ENCODE measurements at regions not wholly inside any gene's neighbourhood (a gene's known extent, or its start where the extent isn't known, plus 50 kb on each side); places are given as distances from the start of the nearest gene placed in this dataset.

DNA sequence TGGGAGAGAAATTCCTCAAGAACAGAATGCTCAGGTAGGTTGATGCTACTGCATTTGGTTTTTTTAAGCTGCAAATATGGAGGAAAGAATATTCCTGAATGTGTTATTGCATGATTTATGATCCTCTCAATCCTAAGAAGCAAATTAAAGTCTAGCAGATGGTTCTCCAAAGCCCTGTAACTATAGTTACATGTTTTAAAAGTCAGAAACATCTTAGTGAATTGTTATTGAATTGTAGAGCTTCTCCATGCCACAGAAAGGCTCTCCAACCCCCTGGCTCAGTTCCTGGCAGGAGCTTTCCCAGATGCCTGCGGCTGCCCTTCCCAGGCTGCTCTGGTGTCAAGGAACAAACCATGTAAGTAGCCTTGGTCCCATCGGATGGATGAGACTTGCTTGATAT is 227.8 kb upstream of the GATB start:
- DNase-seq (ENCODE audit: low spot score), result no peak

- DNase-seq (ENCODE audit: low spot score), result no peak
These were observed 226.8 kb upstream of the GATB start for GRCh38 chr4:151987606-151988005.

DNA sequence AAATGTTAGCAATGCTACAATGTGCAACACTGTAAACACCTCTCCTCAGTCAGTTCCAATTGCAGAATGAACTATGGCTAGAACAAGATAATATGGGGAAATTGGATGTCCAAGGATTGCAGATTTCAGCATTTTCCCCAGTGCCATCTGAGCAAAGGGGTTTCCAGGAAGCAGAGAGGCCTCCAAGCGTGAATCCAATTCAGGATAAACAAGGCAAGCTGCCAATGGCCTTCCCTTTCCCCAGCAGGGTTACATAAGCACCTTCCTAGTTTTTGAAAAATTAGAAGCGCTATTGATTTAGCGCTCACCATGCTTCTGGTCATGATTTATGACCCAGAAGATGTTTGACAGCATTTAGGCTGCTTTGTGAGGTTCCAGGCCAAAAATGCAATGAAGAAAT is 223.0 kb upstream of the GATB start:
- no peak for DNase-seq (ENCODE audit: low spot score)

DNA sequence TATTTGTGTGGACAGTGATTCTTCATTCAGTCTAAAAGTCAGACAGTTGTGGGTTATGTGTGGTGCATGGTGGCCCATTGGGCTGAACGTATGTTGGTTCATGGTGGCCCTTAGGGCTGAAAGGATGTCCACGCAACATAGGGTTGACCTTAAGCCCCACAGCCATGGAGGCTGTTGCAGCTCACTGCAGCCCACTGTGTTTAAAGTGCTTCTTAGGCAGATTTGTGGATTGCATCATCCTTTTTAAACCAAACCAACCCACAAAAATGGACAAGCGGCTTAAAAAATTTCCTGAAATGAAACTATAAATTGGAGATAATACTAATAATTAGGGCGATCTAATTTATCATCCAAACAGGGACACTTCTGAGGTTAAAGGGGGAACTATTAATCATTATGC is 219.0 kb upstream of the GATB start:
- DNase-seq (ENCODE audit: low spot score), result no peak

DNA sequence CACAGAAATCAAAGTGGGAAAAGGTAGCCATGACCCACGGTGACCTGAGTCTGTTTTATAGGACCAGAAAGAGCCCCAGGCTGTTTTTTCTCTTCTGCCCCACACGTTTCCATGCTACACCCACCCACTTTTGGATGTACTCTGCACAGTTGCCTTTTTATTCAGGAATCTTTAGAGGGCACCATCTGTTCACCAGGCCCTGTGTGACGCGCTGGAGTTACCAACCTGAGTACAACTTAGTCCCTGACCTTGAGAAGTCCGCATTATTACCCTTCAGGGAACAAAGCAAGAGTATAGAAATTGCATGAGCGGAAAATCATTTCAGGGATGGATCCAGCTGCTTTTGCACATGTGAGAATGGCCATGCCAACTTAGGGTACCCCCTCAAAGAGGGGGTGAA is 207.8 kb upstream of the GATB start:
- DNase-seq (ENCODE audit: low spot score), result no peak

GRCh38 chr4:151967074-151967473 is 206.3 kb upstream of the GATB start:
- no peak for DNase-seq (ENCODE audit: low spot score)

- DNase-seq (ENCODE audit: low spot score), result no peak
These were observed 201.5 kb upstream of the GATB start for GRCh38 chr4:151962138-151962823.

DNA sequence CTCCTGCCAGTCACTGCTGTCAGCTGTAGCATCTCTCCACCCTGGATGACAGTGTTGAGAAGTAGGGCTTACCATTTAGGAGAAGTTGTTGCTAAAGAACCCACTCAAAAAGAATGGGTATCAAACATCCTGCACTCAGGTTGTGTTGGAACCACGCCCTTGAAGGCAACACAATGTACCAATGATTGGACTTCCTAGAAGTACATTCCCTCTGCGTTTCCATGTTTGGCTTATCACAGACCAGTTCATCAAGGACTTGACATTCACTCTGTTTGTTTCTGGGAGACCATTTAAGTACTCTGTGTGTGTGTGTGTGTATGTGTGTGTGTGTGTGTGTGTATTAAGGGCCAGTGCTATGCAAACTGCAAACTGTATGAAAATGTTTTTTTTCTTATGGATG is 200.6 kb upstream of the GATB start:
- DNase-seq (ENCODE audit: low spot score), result no peak

DNA sequence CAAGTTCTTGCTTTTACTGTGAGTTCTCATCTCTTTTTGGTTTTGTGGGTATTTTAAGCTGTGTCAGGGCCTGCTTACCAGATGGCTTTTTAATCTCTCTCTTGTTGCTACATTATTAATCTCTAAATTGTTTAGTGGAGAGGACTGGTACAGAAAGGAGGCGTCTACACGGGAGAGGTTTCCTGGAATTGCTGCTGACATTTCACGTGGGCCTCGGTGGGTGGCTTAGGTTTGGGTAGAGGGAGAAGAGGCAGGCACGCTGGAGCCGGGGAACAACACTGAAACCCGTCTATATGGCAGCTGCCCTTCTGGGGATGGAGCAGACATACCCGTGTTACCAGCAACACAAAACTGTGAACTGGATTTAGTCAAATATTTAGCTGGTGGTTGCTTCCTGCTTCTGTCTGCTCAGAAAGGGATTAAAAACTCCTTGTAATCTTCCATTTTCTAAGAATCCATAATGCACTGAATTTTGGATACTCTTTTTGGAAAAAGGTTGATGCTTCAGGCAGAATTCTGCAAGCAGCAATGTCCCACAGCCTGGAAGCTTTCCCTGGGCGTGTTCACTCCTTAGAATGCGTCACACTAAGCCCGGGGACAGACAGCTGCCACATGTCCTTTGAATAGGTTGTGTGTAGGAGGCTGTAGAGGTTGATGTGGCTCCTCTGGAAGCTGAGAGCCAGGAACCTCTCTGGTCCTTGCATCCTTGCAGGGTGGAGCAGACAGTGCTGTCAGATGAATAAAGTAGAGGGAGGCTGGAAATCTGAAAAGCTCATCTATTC is 199.8 kb upstream of the GATB start:
- no peak for DNase-seq (ENCODE audit: low spot score)

DNA sequence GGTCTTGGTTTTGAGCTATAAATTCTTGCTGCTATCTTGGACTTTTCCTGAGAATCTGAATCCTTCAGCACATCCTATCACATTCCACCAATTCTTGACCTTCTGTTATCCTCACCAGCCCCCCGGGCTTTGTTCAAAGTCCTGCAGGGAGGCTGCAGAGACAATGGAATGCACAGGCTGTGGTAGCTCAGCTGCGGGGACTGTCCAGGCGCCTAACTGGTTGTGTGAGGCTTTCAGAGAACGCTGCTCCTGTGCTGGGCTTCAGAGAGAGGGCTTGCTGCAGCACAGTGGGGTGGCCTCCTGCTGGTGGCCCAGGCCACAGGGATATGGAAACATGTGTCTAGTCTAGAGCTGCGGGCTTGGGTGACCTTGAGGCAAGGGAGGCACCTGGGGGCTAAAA is 196.3 kb upstream of the GATB start:
- DNase-seq (ENCODE audit: low spot score), result no peak

- no peak for DNase-seq (ENCODE audit: low spot score)
These were observed 195.0 kb upstream of the GATB start for GRCh38 chr4:151955721-151956380.

- no peak for DNase-seq (ENCODE audit: low spot score)
These were observed 193.1 kb upstream of the GATB start for GRCh38 chr4:151953795-151954372.

DNA sequence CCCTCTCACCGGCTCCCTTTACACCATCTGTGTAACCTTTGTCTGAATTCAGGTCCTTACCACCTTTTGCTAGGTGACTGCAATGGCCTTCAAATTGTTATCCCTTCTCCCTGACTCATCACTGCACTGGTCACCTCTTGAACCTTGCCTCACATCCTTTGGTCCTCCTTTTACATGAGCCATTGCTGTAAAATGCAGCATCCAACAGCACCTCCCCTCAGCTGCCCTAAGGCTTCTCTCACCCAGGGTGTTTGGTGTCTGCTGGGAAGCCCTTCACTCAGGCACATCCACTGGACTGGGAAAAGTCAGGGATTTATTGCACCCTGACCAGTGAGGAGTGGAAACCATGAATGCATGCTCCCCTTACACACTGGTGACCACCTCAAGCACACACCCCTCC is 192.5 kb upstream of the GATB start:
- DNase-seq (ENCODE audit: low spot score), result no peak

DNA sequence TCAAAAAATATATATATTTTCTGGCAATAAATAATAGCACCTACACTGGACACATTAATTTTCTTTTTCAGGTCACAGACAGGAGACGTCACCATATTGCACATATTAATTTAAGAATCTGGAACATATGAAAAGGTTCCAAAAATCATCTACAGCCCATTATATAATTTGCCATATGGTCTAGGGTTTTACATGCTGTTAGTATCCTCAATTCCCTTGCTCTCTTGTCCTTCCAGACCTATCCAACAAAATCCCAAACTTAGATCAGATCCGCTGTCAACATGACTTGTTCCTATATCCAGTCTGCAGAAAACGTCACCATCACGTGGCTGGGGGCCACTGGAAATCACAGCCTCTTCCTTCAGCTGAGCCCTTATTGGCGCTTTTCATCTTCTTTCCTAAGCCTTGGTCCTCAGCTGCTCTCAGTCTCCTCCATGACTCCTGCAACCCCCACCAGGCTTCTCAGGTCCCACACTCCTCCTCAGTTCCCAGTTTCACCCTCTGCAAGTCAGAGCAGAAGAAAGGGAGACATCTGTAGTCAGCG is 192.0 kb upstream of the GATB start:
- no peak for DNase-seq (ENCODE audit: low spot score)

- DNase-seq (ENCODE audit: low spot score), result no peak
These were observed 191.3 kb upstream of the GATB start for GRCh38 chr4:151952137-151952536.

DNA sequence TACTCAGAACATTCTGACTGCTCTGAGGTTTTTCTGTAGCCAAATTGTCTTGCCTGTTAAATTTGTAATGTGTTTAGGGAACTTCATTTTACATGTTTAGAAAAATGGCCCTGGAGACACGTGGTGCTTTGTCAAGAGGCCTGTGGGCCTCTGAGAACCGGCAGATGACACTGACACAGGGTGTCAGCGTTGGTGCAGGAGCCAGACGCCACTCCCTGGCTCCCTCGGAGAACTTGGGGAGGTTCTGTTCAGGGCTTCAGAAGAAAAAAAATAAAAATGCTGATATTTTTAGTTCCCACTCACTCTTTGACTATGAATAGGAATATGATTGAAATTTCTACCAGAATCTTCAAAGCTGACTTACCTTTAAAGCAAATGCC is 190.9 kb upstream of the GATB start:
- no peak for DNase-seq (ENCODE audit: low spot score)

- DNase-seq (ENCODE audit: low spot score), result no peak
These were observed 190.3 kb upstream of the GATB start for GRCh38 chr4:151950993-151951670.

GRCh38 chr4:151948351-151949016 is 187.7 kb upstream of the GATB start:
- no peak for DNase-seq (ENCODE audit: low spot score)

DNA sequence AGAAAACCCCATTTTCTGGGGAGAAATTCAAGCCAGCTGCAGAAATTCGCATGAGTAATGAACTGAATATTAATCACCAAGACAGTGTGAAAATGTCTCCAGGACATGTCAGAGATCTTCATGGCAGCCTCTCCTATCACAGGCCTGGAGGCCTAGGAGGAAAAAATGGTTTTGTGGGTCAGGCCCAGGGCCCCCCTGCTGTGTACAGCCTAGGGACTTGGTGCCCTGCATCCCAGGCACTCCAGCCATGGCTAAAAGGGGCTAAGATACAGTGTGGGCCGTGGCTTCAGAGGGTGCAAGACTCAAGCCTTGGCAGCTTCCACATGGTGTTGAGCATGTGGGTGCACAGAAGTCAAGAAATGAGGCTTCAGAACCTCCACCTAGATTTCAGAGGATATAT is 185.9 kb upstream of the GATB start:
- DNase-seq (ENCODE audit: low spot score), result no peak

DNA sequence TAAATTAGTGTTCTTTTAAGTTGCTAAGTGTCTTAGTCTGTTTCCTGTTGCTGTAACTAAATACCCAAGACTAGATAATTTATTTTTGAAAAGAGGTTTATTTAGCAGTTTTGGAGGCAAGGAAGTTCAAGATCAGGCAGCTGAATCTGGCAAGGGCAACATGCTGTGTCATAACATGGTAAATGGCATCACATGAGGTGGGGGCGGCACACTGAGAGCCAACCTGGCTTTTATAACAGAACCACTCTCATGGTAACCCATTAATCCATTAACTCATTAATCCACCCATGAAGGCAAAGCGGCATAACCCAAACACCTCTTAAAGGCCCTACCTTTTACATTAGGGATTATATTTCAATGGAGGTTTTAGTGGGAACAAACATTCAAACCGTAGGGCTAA is 182.2 kb upstream of the GATB start:
- no peak for DNase-seq (ENCODE audit: low spot score)

- no peak for DNase-seq (ENCODE audit: low spot score)
These were observed 180.3 kb upstream of the GATB start for GRCh38 chr4:151940926-151941617.

Measured in mucosa of gallbladder (tissue), 1 donor.